Fibroblast of peridontal ligament (primary cell): ENCODE measurements at regions not wholly inside any gene's neighbourhood (a gene's known extent, or its start where the extent isn't known, plus 50 kb on each side); places are given as distances from the start of the nearest gene placed in this dataset.
"Not testable (repeated sequence)": the region's sequence is repeated elsewhere in the genome, so short reads cannot be mapped to it uniquely, and the experiment has no call there.

Source experiments
- DNase-seq: peaks from one replicate; pipeline ENCODE4 v3.0.0-alpha.2; 2010; ENCODE audit errors: extremely low read depth

DNA sequence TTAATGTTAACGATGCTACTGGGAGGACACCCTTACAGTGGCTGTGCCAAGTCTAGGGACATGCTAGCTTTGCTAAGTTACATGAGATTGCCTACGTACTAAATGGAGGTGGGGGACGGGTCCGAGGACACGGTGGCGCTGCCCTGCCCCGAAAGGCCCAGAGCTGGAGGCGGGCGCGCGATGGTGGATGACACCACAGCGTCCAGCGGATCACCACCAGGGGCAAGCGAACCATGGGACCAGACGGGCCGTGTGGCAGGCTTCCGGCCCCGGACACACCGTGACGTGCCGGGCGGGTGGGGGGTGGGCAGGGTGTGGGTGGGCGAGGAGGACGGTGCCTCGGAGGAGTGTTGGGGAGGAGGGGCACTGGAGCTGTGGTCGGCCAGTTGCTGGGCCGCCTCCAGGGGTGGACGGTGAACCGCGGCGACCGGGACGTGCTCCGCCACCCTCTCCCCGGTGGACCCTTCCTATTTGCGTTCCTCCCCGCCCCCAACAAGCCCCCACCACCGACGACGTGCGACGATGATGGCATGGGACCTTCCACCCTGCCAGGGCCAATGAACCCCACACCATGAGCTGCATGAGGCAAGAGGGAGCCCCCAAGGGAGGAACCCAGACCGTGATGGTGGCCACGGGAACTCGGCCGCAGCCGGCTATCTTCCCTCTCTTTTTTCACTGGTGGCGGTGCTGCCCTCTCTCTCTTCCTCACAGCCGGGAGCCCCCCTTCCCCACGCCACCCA lies 773.3 kb upstream of the DEFB115 start:
- no peak for DNase-seq

DNA sequence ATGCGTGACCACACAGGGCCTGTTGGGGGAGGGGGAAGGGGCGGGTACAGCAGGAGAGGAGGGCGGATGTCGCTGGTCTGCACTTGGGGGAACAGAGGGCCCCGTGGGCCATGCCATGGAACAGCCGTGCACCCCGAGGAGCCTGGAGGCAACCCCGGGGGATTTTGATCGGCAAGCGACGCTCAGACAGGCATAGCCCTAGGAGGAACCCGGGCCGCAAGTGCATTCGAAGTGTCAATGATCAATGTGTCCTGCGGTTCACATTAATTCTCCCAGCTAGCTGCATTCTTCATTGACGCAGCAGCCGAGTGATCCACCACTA lies 772.8 kb upstream of the DEFB115 start:
- no peak for DNase-seq

DNA sequence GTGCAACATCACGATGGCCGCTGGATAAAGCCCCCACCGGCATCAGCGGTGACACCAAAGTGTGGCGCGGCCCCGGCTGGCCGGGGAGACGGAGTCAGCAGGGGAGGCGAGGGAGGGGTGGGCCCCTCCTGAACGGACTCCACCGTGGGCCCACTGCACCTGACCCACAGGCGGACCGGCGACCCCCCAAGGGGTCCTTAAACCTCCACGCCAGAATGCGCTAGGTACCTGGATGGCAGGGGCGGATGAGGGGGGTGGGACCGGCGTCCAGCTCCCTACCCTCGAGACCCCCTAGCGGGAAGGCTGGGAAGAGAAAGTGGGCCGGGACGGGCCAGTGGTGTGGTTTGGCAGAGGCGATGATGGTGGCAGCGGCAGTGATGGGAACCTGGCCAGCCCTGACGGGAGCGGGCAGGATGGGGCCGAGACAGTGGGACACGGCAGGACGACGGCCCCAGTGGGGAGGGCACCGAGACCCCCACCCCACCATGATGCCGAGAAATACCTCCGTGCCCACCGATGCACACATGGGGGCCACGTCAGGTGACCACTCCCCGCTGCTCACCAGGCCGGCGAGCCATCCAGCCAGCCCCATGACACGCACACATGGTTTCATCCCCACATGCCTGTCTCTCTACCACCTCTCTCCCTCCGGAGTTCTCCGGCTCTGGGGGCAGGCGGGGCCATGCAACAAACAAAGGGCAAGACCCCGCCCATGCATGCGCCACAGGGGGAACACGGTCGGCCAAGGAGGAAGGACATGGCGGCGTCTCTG lies 771.9 kb upstream of the DEFB115 start:
- no peak for DNase-seq

DNA sequence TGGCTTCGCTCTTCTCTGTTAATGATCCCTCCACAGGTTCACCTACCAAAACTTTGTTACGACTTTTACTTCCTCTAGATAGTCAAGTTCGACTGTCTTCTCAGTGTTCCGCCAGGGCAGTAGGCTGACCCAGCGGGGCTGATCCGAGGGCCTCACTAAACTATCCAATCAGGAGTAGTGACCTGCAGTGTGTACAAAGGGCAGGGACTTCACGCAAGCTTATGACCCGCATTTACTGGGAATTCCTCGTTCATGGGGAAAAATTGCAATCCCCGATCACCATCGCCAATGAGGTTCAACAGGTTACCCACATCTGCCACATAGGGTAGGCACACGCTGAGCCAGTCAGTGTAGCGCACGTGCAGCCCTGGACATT lies 771.4 kb upstream of the DEFB115 start:
- DNase-seq: no peak

DNA sequence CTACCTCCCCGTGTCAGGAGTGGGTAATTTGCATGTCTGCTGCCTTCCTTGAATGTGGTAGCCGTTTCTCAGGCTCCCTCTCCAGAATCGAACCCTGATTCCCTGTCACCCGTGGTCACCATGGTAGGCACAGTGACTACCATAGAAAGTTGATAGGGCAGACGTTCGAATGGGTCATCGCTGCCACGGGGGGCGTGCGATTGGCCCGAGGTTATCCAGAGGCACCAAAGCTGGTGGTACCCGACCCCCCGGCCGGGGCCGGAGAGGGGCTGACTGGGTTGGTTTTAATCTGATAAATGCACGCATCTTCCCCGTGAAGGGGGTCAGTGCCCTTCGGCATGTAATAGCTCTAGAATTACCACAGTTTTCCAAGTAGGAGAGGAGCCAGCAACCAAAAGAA lies 770.0 kb upstream of the DEFB115 start:
- not testable (repeated sequence) for DNase-seq

DNA sequence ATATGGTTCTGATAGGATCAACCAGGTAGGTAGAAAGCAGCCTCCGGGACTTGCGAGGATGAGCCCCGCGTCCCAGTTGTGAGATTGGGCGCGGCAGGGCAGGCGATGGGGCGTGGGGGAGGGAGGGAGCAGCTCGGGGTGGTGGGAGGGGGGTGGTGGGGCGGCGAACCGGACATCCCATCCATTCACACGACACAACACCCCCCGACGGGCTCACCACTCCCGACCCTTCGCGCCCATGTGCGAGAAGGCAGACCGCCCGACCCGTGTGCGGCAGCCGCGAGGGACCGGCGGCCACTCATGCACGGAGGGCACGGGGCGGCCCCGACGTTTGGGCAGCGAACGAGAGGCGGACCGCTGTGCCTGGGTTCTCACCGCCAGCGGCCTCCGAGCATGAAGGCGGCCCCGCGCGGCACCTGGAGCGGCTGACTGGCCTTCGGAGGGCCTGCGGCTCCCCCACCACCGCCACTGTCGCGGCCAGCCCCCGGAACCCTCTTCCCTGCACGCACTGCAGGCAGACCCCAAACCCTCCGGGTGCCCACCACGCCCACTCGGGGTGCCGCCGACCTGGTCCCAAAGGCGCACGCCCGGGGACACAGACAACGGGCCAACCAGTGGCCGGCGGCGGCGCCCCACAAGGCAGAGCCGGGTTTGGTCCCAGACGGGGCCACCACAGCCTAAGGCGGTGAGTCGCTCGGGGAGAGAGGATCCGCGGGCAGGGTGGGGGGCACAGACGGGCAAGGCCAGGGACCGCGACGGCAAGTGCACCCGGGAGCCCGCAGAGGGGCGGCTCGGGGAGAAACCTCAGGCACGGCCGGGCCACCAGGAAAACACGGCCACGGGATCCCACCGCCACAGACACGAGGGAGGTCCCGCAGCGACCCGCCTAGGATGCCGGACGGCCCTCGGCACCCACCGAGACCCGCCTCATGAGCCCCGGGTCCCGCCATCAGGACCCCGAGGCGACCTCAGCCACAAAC lies 769.2 kb upstream of the DEFB115 start:
- no peak for DNase-seq

DNA sequence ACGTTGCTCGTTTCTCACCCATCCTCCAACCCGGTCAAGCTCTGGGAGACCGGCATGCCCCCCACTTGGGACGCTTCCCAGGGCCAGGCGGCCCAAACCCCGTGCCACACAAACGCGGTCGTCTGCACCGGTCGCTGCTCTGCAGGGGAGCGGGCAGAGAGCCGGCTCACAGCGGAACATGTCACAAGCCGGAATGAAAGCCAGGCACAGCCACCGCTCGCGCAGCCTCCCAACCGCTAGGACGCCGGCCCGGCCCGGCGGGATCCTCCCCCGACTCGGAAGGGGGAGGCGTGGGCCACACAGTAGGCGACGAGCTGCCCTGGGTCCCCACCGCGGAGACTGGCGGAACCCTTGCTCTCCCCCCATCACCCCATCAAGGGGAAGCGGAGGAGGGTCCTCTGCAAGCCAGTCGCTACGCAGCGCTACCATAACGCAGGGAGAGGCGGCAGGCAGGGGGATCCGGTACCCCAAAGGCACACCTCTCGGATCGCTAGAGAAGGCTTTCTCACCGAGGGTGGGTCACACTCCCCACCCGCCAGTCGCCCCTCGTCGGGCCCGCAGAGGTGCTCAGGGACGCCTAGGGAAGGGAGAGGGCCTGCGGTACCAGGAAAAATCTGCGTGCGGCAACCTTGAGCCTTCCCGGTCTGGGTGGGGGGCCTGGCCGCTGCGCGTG lies 768.4 kb upstream of the DEFB115 start:
- DNase-seq: no peak

DNA sequence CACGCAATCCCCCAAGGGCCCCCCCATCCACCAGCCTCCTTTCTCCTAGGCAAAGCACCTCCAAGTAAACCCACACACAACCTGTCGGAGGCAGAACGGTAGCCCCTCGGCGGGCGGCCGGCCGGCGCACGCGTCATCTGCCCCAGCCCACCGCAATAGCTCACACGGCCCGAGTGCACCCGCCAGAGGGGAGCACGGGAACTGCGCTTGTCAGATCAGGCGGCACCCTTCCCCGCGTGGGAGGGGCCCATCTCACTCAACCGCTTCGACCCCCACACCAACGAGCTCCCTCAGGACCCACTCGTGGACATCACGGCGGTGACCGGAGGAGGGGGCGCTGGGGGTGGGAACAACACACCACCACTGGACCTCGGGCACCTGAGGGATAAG lies 767.9 kb upstream of the DEFB115 start:
- no peak for DNase-seq

DNA sequence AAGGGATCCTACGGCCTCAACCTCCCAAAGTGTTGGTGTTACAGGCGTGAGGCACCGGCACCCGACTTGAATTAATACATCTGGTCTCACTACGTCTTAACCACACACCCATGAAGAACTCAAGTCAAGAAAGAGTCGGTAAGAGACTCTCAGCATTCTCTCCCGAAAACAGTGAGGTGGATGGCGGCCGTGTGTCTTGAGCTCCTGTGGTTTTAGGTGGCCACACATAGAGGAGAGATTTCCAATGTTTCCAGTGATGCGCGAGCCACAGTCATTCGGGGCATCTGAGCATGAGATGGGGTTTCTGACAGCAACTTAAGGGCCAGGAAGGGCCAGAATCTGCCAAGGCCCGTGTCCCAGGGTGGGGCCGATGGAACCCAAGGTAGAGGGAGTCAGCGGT lies 766.4 kb upstream of the DEFB115 start:
- no peak for DNase-seq

DNA sequence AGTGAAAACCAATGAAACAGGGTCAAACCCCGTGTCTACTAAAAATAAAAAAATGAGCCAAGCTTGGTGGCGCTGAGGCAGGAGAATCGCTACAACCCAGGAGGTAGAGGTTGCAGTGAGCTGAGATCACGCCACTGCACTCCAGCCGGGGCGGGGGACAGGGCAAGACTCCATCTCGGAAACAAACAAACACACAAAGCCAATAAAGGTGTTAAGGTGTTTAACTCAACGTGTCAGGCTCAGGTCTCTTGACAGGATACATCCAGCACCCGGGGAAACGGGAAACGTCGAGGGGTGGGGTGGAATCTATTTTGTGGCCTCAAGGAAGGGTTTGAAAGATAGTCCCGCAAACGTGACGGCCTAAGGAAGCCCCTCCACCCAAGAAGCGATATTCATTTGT lies 760.8 kb upstream of the DEFB115 start:
- DNase-seq: not testable (repeated sequence)

DNA sequence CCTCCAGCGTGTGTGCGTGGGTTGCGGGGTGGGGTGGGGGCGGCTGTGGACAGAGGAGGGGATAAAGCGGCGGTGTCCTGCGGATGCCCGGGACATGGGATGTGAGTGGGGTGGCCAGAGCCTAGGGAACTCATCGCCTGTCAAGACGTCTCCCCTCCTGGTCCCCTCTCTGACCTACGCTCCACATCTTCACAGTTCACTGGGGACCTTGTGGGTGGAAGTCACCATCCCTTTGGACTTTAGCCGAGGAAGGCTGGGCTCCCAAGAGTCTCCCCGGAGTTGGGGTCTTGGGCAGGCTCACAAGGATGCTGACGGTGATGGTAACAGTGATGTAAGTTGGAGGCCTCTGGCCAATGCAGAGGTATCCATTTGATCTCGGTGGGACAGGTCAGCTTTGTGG lies 760.3 kb upstream of the DEFB115 start:
- not testable (repeated sequence) for DNase-seq

DNA sequence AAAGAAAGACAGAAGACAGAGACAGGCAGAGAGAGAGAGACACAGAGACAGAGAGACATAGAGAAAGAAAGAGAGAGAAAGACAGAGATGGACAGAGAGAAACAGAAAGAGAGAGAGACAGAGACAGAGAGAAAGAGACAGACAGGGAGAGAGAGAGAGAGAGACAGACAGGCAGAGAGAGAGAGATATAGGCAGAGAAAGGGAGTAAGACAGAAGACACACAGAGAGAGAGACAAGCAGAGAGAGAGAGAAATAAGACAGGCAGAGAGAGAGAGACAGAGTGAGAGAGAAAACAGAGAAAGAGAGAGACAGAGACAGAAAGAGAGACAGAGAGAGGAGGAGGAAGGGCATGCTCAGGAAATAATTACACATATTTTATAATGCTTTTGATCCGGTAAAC lies 758.3 kb upstream of the DEFB115 start:
- no peak for DNase-seq

DNA sequence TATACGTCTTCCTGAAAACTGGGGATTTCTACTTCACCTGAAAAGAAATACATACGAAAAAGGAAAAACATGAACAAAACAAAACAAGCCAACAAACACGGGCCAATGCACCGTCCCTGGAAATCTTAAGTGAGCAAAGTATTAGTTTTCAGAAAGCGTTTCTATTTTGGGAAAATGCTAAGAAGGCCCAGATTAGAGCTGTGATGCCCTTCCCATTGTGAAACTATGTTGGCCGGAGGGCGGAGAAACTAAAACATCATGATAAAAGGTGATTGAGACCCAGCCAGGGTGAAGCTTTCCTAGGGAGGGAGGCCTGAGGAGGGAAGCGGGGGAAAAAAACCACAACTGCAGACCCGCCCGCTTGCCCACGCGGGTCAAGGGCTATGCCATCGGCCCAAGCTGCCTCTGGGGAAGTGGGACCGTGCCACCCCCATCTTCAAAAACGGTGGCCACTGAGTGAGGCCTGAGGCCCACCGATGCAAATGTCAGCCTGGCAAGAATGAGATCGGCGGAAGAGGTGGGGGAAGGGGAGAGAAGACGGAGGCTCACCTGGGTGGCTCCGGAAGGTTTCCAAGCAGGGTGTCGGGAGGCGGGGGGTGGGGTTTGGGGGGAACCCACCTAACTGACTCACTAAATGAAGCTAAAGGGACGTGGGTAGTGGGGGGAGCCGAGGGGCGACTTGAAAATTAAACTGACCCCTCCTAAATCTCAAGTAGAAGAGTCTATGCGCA lies 757.6 kb upstream of the DEFB115 start:
- DNase-seq: not testable (repeated sequence)

DNA sequence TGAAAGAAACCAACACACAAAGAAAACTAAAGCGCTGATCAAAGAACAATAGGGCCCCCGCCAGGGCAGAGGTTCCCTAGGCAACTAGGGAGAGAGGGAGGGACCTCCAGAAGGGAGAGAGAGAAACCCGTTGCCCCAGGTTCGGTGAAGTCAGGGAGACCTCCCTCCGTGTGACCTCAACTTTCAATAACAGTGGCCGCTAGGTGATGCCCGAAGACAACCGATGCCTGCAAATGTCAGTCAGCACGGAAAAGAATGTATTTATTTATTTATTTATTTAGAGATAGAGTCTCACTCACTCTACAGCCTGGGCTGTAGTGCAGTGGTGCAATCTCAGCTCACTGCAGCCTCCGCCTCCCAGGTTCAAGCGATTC lies 757.0 kb upstream of the DEFB115 start:
- DNase-seq: not testable (repeated sequence)

DNA sequence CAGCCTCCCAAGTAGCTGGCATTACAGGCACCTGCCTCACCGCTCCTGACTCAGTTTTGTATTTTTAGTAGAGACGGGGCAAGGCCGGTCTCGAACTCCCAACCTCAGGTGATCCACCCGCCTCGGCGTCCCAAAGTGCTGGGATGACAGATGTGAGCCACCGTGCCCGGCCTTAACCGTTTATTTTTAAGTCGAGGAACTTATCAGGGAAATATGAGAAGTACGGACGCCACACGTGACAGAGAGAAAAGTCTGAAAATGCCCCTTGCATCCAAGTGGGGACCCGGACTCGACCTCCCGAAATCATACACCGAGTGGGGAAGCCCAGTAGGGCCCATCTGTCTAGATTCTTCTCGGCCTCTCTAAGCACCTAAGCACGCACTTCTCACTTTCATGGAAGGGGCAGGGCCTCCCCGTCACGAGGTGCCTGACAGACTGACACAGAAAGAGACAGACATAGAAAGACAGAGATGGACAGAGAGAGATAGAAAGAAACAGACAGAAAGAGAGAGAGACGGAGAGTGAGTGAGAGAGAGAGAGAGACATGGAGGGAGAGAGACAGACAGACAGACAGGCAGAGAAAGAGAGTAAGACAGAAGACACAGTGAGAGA lies 756.5 kb upstream of the DEFB115 start:
- DNase-seq: no peak

DNA sequence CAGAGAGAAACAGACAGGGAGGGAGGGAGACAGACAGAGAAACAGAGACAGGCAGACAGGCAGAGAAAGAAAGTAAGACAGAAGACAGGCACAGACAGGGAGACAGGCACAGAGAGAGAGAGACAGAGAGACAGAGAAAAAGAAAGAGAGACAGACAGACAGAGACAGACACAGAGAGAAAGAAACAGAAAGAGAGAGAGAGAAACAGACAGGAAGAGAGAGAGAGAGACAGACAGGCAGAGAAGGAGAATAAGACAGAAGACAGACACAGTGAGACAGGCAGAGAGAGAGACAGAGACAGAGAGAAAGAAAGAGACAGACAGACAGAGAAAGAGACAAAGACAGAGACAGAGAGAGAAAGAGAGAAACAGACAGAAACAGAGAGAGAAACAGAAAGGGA lies 754.8 kb upstream of the DEFB115 start:
- peak; percentile 2 for DNase-seq

DNA sequence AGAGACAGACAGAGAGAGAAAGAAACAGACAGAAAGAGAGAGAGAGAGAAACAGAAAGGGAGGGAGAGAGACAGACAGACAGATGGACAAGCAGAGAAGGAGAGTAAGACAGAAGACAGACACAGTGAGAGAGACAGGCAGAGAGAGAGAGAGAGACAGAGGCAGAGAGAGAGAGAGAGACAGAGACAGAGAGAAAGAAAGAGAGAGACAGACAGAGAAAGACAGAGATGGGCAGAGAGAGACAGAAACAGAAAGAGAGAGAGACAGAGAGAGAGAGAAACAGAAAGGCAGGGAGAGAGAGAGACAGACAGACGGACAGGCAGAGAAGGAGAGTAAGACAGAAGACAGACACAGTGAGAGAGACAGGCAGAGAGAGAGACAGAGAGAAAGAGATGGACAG lies 754.3 kb upstream of the DEFB115 start:
- DNase-seq: not testable (repeated sequence)

DNA sequence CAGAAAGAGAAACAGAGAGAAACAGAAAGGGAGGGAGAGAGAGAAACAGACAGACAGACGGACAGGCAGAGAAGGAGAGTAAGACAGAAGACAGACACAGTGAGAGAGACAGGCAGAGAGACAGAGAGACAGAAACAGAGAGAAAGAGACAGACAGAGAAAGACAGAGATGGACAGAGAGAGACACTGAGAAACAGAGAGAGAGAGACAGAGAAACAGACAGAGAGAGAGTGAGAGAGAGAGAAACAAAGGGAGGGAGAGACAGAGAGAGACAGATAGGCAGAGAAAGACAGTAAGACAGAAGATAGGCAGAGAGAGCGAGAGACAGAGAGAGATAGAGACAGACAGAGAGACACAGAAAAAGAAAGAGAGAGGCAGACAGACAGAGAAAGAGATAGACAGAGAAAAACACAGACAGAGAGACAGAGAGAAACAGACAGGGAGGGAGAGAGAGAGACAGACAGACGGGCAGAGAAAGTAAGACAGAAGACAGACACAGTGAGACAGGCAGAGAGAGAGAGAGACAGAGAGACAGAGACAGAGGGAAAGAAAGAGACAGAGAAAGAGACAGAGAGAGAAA lies 753.4 kb upstream of the DEFB115 start:
- no peak for DNase-seq

DNA sequence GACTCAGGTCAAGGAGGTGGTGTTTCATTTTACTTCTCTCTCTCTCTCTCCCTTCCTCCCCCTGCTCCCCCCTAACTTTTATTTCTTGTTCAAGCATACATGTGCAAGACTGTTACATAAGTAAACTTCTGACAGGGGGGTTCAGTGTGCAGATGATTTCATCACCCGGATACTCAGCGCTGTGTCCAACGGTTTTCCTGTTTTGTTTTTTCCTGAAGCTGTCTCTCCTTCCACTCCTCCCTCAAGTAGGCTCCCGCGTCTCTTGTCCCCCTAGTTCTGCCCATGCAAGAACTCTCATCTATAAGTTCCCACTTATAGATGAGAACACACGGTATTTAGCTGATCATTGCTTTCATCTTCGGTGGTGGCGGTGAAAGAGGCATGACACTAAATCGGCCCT lies 751.9 kb upstream of the DEFB115 start:
- no peak for DNase-seq

DNA sequence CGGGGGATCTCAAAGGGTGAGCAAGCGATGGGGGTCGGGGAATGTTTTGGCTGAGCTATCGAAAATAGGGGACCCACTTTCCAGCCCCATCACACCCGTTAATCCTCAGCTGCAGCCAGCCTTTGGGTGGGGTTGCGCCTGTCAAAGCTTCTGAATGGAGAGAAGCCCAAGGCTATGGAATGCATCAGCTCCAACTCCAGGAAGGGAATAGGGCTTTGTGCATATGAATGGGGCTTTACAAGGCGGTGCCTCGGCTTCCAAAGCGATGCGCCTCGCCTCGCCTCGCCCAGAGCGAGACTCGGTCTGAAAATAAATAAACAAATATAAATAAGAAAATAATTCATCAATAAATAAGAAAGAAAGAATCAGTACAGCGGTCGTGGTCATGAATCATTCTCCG lies 751.4 kb upstream of the DEFB115 start:
- no peak for DNase-seq
